ENCODE measurements at regions not wholly inside any gene's neighbourhood (a gene's known extent, or its start where the extent isn't known, plus 50 kb on each side); places are given as distances from the start of the nearest gene placed in this dataset.

DNA sequence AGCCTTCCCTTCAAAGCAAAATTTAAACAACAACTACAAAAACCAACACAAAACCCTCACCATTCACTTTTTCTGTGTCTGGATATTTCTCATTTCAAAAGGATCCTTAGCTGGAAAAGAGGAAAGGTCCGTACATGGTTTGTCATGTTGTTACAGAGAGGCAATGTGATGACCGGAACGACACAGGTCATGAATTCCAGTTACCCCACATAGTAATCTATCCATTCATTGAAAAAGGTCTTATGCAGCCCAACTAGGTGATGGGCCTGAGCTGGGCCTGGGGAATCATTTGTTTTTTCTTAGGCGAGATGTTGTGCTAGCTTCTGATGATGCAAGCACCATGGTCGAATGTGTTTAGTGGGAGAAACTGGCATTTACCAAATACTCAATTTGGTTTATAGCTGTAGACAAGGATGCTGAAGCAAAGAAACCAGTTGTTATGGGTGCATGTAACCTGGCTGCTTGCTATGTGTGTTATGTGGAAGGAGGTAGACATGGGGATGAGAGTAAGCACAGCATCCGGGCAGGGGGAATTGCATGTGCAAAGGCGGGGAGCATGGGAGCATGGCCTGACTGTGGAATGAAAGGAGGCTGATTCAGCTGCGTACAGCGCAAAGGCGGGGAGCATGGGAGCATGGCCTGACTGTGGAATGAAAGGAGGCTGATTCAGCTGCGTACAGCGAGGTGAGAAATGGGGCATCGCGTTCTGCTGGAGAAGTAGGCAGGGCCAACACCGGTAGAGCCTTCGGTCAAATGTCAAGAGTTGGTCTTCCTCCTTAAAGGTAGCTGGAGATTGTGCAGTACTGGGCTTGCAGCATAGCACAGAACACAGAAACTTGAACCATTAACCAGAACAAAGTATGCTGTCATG is 269.7 kb upstream of the MAF start:
- Histone ChIP-seq H3K27me3 (replicated peaks; ENCODE audit: insufficient read depth, low read depth, low read length, poor library complexity) (no peaks in the 10 kb centered on the region), H3K27ac (ENCODE audit: low read depth, low read length, poor library complexity, severe bottlenecking) (no peak overlapping the region), H3K36me3 (ENCODE audit: insufficient read depth, low read length, poor library complexity, severe bottlenecking) (no peaks in the 10 kb centered on the region), H3K9me3 (ENCODE audit: low read depth, low read length, poor library complexity, severe bottlenecking) (no peaks in the 10 kb centered on the region), H3K4me3 (ENCODE audit: low read depth, low read length, poor library complexity, severe bottlenecking) (no peak overlapping the region), H3K4me1 (ENCODE audit: insufficient read depth, low read length, poor library complexity, severe bottlenecking) (no peaks in the 10 kb centered on the region)
- intact Hi-C loops (cut with micrococcal nuclease; ENCODE audit: unreplicated experiment), result no loop called here
- ChIA-PET POLR2A (ENCODE audit: low non-redundant PET) (no interaction called here), CTCF (no interaction called here)
- no peak for DNase-seq (ENCODE audit: low spot score)
- no peak for TF ChIP-seq EZH2 (IDR thresholded peaks at IDR 0.05; ENCODE audit: borderline replicate concordance, low read depth, low read length, poor library complexity, severe bottlenecking)
- TF ChIP-seq, protein P1, sequence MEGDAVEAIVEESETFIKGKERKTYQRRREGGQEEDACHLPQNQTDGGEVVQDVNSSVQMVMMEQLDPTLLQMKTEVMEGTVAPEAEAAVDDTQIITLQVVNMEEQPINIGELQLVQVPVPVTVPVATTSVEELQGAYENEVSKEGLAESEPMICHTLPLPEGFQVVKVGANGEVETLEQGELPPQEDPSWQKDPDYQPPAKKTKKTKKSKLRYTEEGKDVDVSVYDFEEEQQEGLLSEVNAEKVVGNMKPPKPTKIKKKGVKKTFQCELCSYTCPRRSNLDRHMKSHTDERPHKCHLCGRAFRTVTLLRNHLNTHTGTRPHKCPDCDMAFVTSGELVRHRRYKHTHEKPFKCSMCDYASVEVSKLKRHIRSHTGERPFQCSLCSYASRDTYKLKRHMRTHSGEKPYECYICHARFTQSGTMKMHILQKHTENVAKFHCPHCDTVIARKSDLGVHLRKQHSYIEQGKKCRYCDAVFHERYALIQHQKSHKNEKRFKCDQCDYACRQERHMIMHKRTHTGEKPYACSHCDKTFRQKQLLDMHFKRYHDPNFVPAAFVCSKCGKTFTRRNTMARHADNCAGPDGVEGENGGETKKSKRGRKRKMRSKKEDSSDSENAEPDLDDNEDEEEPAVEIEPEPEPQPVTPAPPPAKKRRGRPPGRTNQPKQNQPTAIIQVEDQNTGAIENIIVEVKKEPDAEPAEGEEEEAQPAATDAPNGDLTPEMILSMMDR (conservative IDR thresholded peaks at IDR 0.05; ENCODE audit: low read depth, low read length), result no peak
- BruUV-seq (replicated peaks), result no TSS peak

DNA sequence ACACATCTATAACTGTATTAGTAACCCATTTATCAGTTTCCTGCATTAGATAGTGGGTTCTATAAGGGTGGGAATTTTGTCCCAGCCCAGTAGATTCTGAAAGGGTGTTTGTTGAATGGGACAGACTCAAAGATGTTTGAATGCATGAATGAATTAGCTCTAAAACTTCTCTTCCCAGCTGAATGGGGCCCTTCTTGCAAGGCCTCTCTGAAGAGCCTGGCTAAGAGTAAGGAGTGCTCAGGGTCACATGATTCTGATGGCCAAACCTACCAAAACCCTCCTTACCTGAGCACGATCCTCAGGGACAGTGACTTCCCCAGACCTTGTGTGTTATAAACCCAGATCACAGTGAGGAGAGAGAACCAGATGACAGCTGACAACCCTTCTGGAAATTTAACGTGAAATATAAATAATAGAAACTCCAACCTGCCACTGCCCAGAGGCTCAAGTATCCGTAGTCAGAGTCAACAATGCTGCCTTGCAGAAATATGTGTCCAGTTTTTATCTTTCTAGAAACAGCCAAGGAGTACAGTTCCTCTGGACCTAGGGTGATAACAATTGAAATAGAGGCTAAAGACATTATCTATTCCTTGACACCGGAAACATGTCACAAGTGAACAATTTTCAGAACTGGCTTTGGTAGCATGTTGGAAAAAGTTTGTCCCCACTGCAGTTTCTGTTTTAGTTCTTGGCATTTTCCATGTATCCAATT is 268.9 kb upstream of the MAF start:
- H3K36me3 ChIP-seq (ENCODE audit: insufficient read depth, low read length, poor library complexity, severe bottlenecking), result no peaks in the 10 kb centered on the region
- no peak overlapping the region for H3K27ac ChIP-seq (ENCODE audit: low read depth, low read length, poor library complexity, severe bottlenecking)
- intact Hi-C loops (cut with micrococcal nuclease; ENCODE audit: unreplicated experiment), result no loop called here
- no peak for DNase-seq (ENCODE audit: low spot score)
- no peaks in the 10 kb centered on the region for H3K9me3 ChIP-seq (ENCODE audit: low read depth, low read length, poor library complexity, severe bottlenecking)
- CTCF ChIA-PET, result no interaction called here
- POLR2A ChIA-PET (ENCODE audit: low non-redundant PET), result no interaction called here
- H3K4me3 ChIP-seq (ENCODE audit: low read depth, low read length, poor library complexity, severe bottlenecking), result no peak overlapping the region
- H3K27me3 ChIP-seq (replicated peaks; ENCODE audit: insufficient read depth, low read depth, low read length, poor library complexity), result no peaks in the 10 kb centered on the region
- TF ChIP-seq, protein P1 (conservative IDR thresholded peaks at IDR 0.05; ENCODE audit: low read depth, low read length), result no peak
- TF ChIP-seq EZH2 (IDR thresholded peaks at IDR 0.05; ENCODE audit: borderline replicate concordance, low read depth, low read length, poor library complexity, severe bottlenecking), result no peak
- H3K4me1 ChIP-seq (ENCODE audit: insufficient read depth, low read length, poor library complexity, severe bottlenecking), result no peaks in the 10 kb centered on the region
- no TSS peak for BruUV-seq (replicated peaks)

DNA sequence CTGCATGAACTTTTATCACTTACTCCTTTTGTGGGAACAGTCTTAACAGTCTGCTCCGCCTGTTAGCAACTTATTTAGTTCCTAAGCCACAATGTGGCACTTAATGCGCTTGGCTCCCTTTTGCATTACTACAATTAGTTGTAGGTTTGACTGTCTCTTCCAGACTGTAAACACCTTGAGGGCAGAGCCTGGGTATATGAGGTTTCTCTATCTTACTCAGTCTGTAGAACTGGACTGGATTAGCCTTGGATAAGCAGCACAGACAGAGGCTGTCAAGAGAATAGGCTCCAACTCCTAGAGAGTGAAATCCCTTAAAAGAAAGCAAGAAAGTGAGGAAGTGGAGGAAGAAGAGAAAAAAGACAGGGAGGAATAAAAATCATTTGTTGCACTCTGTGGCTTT is 268.3 kb upstream of the MAF start:
- Histone ChIP-seq H3K36me3 (ENCODE audit: insufficient read depth, low read length, poor library complexity, severe bottlenecking) (no peaks in the 10 kb centered on the region), H3K4me3 (ENCODE audit: low read depth, low read length, poor library complexity, severe bottlenecking) (no peak overlapping the region), H3K9me3 (ENCODE audit: low read depth, low read length, poor library complexity, severe bottlenecking) (no peaks in the 10 kb centered on the region), H3K27me3 (replicated peaks; ENCODE audit: insufficient read depth, low read depth, low read length, poor library complexity) (no peaks in the 10 kb centered on the region), H3K4me1 (ENCODE audit: insufficient read depth, low read length, poor library complexity, severe bottlenecking) (no peaks in the 10 kb centered on the region), H3K27ac (ENCODE audit: low read depth, low read length, poor library complexity, severe bottlenecking) (no peak overlapping the region)
- DNase-seq (ENCODE audit: low spot score), result no peak
- no TSS peak for BruUV-seq (replicated peaks)
- TF ChIP-seq, protein P1 (conservative IDR thresholded peaks at IDR 0.05; ENCODE audit: low read depth, low read length), result no peak
- TF ChIP-seq EZH2 (IDR thresholded peaks at IDR 0.05; ENCODE audit: borderline replicate concordance, low read depth, low read length, poor library complexity, severe bottlenecking), result no peak
- CTCF ChIA-PET, result no interaction called here
- intact Hi-C loops (cut with micrococcal nuclease; ENCODE audit: unreplicated experiment), result no loop called here
- POLR2A ChIA-PET (ENCODE audit: low non-redundant PET), result no interaction called here
